Ovary (tissue), 3 donors: ENCODE measurements at regions not wholly inside any gene's neighbourhood (a gene's known extent, or its start where the extent isn't known, plus 50 kb on each side); places are given as distances from the start of the nearest gene placed in this dataset.

Experiments
- EP300 ChIP-seq: sonication (generic); formaldehyde crosslinking; IDR thresholded peaks from one replicate; pipeline ENCODE4 v1.6.1; 2017; ENCODE audit warnings: antibody characterized with exemption
- TF ChIP-seq, protein P1 (sequence below), 3 donors: fragments of 450-650 bp in 2 of 3; fragments of 200-600 bp in 1 of 3; IDR thresholded peaks; one replicate each; pipeline versions ENCODE4 v1.5.1 to v1.8.0; 2016 to 2022; ENCODE audit warnings: antibody characterized with exemption in 3 of 3, mild to moderate bottlenecking in 1 of 3
- donor health status: DM: no; HTN: no; CAD: no.

DNA sequence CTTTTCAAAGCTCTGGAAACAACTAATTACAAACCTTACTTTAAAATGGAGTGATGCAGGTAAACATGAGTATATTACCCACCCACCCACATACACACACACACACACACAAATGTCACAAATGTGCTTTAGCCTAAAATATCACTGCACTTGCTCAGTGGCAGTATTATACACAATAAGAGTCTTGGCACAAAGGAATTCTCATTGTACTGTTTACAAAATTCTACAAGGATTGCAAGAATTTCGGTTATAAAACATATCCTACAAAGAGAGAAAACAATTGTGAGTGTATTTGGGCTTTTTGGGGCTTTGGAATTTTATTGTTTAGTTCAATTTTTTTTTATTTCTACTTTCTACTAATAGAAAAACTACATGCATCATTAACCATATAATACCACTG, 113.2 kb upstream of the BEND6 start:
- no peak for TF ChIP-seq EP300
- TF ChIP-seq, protein P1, sequence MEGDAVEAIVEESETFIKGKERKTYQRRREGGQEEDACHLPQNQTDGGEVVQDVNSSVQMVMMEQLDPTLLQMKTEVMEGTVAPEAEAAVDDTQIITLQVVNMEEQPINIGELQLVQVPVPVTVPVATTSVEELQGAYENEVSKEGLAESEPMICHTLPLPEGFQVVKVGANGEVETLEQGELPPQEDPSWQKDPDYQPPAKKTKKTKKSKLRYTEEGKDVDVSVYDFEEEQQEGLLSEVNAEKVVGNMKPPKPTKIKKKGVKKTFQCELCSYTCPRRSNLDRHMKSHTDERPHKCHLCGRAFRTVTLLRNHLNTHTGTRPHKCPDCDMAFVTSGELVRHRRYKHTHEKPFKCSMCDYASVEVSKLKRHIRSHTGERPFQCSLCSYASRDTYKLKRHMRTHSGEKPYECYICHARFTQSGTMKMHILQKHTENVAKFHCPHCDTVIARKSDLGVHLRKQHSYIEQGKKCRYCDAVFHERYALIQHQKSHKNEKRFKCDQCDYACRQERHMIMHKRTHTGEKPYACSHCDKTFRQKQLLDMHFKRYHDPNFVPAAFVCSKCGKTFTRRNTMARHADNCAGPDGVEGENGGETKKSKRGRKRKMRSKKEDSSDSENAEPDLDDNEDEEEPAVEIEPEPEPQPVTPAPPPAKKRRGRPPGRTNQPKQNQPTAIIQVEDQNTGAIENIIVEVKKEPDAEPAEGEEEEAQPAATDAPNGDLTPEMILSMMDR (IDR thresholded peaks at IDR 0.05), result no peak
